NCI-H1694 treated with DMSO at 0.1 percent for 48 hours (cell line): ENCODE measurements at regions not wholly inside any gene's neighbourhood (a gene's known extent, or its start where the extent isn't known, plus 50 kb on each side); places are given as distances from the start of the nearest gene placed in this dataset.

Source experiments
- DNase-seq: peaks from one replicate; lab custom pipeline; 2025; lab: John Stamatoyannopoulos, UW

DNA sequence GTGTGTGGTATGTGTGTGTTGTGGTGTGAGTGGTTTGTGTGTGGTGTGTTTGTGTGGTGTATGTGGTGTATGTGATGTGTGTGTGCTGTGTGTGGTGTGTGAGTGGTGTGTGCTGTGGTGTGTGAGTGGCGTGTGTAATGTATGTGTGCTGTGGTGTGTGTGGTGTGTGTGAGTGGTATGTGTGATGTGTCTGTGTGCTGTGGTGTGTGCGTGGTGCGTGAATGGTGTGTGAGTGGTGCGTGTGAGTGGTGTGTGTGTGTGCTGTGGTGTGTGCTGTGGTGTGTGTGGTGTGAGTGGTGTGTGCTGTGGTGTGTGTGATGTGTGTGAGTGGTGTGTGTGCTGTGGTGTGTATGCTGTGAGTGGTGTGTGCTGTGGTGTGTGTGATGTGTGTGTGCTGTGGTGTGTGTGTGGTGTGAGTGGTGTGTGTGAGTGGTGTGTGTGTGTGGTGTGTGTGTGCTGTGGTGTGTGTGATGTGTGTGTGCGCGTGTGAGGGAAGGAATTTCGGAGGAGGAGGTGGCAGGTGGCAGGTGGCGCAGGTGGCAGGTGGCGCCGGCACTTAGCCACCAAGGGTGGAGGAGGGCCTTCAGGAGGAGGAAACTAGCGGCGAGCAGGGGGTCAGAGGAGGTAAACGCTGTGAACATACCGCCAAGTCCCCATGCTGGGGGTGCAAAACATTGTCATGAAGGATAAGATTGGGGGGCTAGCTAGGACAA, 191.8 kb downstream of the MELK start:
- no peak for DNase-seq

- peak; percentile 48 for DNase-seq
Observed at GRCh38 chr9:36765077-36765390, 192.3 kb downstream of the MELK start.

DNA sequence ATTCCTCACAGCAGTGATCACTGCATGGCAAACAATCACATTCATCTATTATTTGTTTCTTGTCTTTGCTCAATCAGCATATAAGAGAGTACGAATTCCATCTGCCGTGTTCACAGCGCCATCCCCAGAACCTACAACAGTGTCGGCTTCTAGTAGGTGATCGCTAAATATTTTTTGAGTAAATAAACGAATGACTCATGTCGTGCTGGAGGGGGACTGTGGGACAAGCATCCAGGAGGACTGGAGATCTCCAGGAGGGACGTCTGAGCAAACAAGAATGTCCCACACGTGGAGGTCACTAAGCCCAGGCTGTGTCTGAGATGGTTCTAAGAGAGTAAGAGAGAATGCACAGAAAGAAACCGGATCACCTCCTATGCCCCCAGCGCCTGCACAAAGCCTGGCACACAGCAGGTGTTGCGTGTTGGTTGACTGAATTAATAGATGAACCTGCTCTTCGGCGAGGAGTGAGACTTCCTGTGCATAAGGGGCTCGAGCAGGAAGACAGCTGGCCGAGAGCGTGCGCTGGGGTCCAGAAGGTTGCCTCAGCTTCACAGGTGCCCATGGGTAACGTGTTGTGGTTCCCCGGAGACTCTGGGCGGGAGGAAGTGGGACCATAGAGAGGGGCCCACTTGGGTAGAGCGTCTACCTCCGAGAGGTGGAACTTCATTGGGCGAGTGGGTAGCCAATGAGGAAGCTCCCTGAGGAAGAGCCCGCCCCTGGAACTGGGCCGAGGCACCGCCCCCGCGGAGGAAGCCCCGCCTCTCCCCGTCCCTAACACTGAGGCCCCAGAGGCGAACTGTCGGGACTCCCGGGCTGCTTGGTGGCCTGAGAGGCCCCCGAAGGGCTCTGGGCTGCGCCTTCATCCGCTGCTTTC, 193.0 kb downstream of the MELK start:
- DNase-seq = peak; percentile 98

- DNase-seq = no peak
Observed at GRCh38 chr9:36768677-36769076, 196.0 kb downstream of the MELK start.

- no peak for DNase-seq
Observed at GRCh38 chr9:36770025-36770424, 197.3 kb downstream of the MELK start.

GRCh38 chr9:36772449-36773403, 200.0 kb downstream of the MELK start:
- DNase-seq = no peak

GRCh38 chr9:36778682-36779081, 206.0 kb downstream of the MELK start:
- DNase-seq = no peak

- no peak for DNase-seq
Observed at GRCh38 chr9:36779582-36779981, 206.9 kb downstream of the MELK start.

- DNase-seq = no peak
Observed at GRCh38 chr9:36780186-36780585, 207.5 kb downstream of the MELK start.

- no peak for DNase-seq
Observed at GRCh38 chr9:36781533-36781932, 208.8 kb downstream of the MELK start.
